HTR-8/SVneo (cell line): ENCODE measurements at regions not wholly inside any gene's neighbourhood (a gene's known extent, or its start where the extent isn't known, plus 50 kb on each side); places are given as distances from the start of the nearest gene placed in this dataset.

Experiments
- DNase-seq: peaks from one replicate; pipeline ENCODE4 v3.0.0; 2011; ENCODE audit warnings: low spot score, mixed read lengths; ENCODE audit not compliant: insufficient read length
- FAIRE-seq: peaks from 2 replicates; lab custom pipeline; 2011; peaks lifted over from hg19 to GRCh38; lab: Jason Lieb, UNC

DNA sequence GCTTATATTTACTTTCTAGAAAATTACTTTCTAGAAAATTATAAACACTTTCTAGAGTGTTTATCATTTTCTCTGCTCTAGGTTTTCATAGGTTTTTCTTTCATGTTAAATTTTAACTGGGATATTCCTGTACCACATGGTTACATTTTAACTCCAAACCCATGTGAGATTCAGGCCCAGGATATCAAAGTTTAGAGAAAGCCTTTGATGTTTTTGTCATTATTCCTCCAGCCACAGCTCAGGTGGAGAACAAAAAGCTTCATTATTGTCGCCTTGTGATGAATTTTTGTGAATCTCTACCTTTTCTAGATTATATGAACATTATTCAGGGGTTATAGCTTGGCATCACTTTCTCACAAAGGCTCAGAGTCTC is 816.0 kb downstream of the SQOR start:
- DNase-seq (no peak), FAIRE-seq (no peak)

GRCh38 chr15:46452297-46452820 is 817.5 kb downstream of the SQOR start:
- DNase-seq (no peak), FAIRE-seq (no peak)

- no peak for FAIRE-seq
- no peak for DNase-seq
Measured at GRCh38 chr15:46456456-46456855, 821.6 kb downstream of the SQOR start.

GRCh38 chr15:46460431-46461094 is 825.7 kb downstream of the SQOR start:
- no peak for DNase-seq
- FAIRE-seq = no peak

DNA sequence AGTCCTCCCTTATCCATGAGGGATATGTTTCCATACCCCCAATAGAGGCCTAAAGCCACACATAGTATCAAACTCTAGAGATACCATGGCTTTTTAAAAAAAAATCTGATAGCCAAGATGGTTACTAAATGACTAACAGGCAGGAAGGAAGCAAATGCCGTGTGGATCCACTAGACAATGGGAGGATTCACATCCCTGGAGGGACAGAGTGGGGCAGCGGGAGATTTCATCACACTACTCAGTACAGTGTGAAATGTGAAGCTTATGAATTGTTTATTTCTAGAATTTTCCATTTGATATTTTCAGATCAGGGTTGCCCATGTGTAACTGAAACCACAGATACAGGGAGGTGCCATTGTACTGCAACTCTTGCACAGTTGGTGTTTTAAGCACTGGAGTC is 826.6 kb downstream of the SQOR start:
- no peak for DNase-seq
- no peak for FAIRE-seq

GRCh38 chr15:46467041-46467440 is 832.2 kb downstream of the SQOR start:
- FAIRE-seq = no peak
- DNase-seq = no peak

DNA sequence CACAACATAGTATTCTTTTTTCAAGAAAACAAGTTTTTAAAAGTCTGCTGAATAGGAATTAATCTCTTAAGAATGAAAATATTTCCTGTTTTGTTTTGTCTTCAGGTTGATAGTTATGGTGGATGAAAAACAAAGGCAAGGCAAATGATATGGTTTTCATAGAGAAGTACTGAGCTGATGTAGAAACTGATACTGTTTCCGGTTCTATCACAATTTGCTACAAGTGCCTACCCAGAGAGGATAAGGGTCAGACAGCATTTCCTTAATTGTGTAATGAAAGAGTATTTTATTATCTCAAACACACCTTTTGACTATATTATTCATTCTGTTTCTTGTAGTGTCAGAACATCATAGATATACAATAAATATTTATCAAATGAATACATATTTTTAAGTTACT is 836.3 kb downstream of the SQOR start:
- no peak for DNase-seq
- no peak for FAIRE-seq

GRCh38 chr15:46489276-46489675 is 854.4 kb downstream of the SQOR start:
- FAIRE-seq = no peak

GRCh38 chr15:46496491-46497115 is 861.8 kb downstream of the SQOR start:
- no peak for DNase-seq
- FAIRE-seq = no peak

More at GRCh38 chr15:46489276-46489675, 854.4 kb downstream of the SQOR start:
- DNase-seq = no peak

DNA sequence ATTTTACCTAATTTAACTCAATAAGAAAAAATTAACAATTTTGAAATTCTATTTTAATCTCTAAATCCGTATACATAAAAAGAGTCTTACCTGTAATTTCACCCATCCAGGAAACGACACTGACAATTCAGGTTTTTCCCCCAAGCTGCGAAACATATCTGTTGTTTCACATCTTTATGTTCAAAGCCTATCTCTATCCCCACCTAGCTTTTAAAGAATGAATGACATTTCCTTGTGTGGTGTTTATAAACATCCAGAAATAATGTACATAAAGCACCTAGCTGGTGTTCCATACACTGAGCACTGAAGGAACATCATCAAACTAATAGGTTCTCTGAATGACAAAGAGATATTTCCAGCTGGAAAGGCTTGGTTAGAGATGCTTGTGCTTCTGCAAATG is 867.8 kb downstream of the SQOR start:
- FAIRE-seq (no peak), DNase-seq (peak; percentile 0)

DNA sequence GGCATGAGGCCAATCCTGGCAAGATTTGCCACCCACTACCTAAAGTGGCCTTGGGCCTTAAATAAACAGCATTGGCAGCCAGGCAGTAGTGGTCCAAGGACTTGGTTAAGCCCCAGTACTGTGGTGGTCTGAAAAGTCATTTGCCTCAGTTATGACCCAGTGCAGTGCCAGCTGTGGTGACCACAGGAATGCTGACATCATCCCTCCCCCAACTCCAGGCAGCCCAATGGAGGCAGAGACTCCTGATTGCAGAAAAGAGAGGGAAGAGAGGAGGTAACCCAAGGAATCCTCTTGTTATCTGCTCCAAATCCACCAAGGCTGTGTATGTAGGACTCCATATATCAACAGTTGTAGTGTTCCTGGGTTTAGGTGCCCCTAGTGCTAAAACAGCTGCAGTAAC is 883.6 kb downstream of the SQOR start:
- FAIRE-seq (no peak), DNase-seq (no peak)

GRCh38 chr15:46523701-46524100 is 888.9 kb downstream of the SQOR start:
- no peak for DNase-seq
- FAIRE-seq = no peak

DNA sequence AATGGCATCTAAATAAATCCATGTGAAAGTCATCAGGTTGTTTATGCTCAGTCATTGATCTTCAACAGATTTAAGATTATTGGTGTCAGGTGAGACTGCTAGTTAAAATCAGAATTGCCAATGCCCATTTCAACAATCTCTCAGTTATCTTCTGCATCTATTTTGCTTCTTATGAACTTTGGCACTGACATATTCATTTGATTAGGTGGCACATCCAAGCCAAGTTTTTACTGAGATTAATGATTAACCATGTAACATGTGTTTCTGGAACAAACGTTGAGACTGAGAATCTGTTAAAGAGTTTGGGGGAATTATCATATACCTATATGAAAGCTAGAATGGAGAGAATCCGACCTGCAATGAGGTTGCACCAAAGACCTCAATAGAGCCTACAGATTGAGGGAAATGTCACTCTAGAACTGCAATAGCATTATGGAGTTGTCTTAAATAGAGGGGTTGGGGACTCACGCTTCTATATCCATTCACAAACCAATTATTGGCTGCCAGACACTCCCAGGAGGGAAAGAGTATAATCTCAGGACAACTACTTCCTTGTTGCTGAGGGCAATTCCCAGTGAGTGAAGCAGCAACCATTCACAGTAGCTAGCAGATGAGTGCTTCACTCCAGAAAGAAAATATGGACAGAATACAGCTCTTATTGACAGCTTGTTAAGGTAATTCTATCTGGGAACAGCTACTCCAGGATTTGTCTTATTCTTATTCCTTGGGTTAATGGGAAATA is 891.3 kb downstream of the SQOR start:
- FAIRE-seq (no peak), DNase-seq (no peak)

GRCh38 chr15:46526726-46527110 is 891.9 kb downstream of the SQOR start:
- FAIRE-seq = no peak
- no peak for DNase-seq

DNA sequence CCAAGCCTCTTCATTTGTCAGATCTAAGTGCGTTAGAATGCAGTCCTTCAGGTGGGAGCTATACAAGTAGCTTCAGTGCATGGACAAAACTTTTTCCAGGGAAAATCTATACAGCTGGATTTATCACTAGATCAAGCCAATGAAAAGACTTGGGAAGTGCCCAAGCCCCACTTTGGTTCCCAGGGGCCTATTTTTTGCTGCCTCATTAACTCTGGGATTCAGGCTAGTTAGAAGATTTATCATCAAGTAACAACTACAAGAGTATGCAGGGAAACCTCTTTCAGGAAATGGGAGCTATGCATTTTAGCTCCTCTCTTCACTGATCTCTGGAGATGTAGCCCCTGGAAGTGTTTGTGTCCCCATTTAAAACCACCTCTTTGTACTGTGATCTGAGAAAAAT is 908.8 kb downstream of the SQOR start:
- FAIRE-seq (no peak), DNase-seq (no peak)

GRCh38 chr15:46548989-46549388 is 914.2 kb downstream of the SQOR start:
- no peak for DNase-seq
- no peak for FAIRE-seq

DNA sequence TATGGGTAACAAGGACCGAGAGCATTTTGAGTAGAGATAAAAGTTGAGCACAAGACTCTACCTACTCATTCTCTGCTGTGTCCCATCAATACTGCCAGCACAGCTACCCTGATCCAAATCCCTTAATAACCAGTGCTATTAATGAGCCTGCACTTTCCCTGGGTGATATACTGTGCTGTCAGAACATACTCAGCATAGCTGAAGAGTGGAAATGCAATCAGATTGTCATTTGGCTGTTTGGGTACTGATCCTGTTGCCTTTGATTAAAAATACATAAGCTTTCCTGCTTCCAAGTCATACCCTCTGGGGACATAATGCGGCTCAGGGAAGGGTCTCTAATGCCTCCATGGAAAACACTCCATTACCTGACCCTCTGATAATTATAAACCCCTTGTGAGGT is 917.5 kb downstream of the SQOR start:
- DNase-seq (no peak), FAIRE-seq (no peak)

- DNase-seq (no peak), FAIRE-seq (no peak)
Measured at GRCh38 chr15:46555547-46555946, 920.7 kb downstream of the SQOR start.

DNA sequence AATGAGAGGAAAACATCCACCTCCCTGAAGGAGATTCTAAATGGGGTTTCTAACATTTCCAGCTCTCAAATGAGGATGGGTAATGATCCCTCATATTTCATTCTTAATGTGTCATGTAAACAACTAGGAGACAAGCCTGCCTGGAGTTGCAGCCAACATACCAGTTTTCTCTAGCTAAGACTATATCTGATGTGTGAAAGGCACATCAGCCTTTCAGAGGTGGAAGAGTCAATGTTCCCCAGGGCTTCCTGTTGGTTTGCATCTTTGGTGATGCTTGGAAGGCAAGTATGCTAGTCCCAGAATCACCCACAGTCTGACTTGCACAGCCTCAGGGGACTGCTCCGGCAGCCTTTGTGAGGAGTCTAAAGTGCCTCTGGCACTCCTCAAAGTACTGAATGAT is 921.2 kb downstream of the SQOR start:
- FAIRE-seq (no peak), DNase-seq (no peak)

- DNase-seq = no peak
- FAIRE-seq = no peak
Measured at GRCh38 chr15:46556559-46557379, 921.9 kb downstream of the SQOR start.

DNA sequence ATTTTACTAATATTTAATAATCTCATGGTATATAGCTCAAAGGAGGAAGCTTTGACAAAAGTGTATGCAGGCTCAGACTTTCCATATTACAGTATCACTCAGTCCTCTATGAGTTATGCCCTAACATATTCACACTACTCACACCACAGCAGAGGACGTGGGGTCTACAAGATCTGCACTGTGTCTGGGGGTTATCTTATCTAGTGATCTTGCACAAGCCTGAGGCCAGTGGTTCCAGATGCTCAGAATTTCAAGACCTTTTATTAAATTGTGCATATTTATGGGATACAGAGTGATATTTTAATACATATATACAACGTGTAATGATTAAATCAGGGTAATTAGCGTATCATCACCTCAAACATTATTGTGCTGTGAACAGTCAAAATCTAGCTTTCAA is 933.1 kb downstream of the SQOR start:
- no peak for FAIRE-seq
- DNase-seq = no peak
